ENCODE measurements at regions not wholly inside any gene's neighbourhood (a gene's known extent, or its start where the extent isn't known, plus 50 kb on each side); places are given as distances from the start of the nearest gene placed in this dataset.

GRCh38 chr14:76669770-76670169, 91.5 kb upstream of the VASH1 start:
- no peak for DNase-seq

GRCh38 chr14:76672123-76672522, 89.1 kb upstream of the VASH1 start:
- DNase-seq = no peak

DNA sequence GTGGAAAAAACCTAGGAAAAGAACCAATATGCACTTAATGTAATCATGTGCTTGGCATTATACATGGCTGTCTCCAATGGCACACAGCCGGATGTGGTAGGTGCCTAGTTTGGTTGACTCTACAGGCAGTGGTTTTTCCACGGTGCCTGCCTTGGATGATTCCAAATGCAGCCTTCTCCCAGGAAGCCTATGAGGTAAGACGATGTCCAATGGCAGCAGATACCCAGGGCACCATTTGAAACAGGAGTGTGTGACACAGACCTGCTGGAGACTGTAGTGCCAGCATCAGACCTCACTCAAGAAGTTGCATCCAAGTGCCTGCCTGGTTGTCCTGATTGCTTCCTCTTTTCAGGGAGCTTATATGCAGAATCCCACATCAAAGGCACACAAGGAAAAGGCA, 88.0 kb upstream of the VASH1 start:
- no peak for DNase-seq

DNA sequence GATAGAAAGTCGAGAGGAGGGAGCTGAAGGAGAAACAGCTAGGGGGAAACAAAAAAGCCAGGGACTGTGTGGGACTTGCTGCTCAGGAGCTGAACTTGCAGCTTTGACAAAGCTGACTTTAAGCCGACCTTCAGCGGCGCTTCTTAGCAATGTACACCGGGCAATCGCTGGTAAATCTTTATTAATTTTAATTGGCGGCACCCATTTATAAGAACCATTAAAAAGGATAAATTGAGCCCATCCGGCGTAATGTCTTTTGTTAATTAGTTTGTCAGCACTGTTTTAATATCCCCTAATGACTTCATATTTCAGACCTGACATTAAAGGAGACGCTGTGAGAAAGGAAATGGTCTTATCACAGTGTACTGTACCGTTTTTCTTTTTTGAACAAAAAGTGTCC, 86.2 kb upstream of the VASH1 start:
- DNase-seq = no peak

GRCh38 chr14:76676539-76676938, 84.7 kb upstream of the VASH1 start:
- DNase-seq = no peak

- DNase-seq = no peak
Observed at GRCh38 chr14:76677534-76678145, 83.6 kb upstream of the VASH1 start.

DNA sequence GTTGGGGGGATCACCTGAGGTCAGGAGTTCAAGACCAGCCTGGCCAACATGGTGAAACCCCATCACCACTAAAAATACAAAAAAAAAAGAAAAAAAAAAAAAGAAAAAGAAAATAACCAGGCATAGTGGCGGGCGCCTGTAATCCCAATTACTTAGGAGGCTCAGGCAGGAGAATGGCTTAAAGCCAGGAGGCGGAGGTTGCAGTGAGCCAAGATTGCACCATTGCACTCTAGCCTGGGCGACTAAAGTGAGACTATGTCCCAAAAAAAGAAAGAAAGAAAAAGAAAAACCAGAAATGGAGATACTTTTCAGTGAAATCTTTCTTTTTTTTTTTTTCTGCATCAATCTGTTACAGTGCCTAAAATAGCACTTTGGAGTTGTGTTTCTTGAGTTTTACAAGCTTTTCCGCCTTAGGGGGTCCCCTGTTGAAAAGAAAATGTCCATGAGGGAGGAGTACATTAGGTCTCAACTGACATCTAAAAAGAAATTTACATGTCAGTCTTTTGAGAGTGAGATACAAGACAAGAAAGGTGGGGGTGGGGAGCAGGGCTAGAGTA, 82.9 kb upstream of the VASH1 start:
- DNase-seq = no peak

DNA sequence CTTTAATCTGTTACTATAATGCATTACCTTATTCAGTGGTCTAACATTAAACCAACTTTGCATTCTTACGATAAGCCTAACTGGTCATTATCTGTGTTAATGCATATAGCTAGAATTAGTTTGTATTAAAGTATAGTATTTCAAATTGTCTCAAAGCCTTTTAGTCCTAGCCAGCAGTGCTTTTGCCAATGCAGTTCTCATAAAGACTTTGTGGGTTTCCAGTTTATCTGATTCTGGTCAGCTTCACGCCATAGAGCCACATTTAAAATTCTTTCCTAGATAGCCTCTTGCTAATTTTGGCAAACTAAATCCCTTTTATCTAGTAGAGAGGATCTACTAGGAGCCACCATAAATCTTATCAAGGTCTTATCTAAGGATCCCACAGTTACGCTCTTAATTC, 78.9 kb upstream of the VASH1 start:
- DNase-seq = no peak

DNA sequence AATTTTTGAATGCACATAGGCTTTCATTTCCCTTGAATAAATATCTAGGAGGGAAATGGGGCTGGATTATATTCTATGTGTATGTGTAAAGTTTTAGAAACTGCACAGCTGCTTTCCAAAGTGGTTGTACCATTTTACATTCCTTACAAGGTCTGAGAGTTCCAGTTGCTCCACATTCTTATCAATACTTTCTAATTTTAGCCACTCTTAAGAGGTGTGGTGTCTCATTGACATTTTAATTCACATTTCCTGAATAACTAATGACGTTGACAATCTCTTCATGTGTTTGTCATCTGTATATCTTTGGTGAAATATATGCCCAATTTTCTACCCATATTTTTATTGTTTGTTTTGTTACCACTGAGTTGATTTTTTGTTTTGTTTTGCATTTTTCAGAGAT, 74.6 kb upstream of the VASH1 start:
- DNase-seq = no peak

- DNase-seq = no peak
Observed at GRCh38 chr14:76687611-76688382, 73.5 kb upstream of the VASH1 start.

GRCh38 chr14:76688383-76688671, 72.9 kb upstream of the VASH1 start:
- DNase-seq = no peak

- DNase-seq = no peak
Observed at GRCh38 chr14:76690502-76691105, 70.7 kb upstream of the VASH1 start.

- DNase-seq = no peak
Observed at GRCh38 chr14:76694106-76694505, 67.2 kb upstream of the VASH1 start.

- no peak for DNase-seq
Observed at GRCh38 chr14:76695263-76695920, 65.9 kb upstream of the VASH1 start.

DNA sequence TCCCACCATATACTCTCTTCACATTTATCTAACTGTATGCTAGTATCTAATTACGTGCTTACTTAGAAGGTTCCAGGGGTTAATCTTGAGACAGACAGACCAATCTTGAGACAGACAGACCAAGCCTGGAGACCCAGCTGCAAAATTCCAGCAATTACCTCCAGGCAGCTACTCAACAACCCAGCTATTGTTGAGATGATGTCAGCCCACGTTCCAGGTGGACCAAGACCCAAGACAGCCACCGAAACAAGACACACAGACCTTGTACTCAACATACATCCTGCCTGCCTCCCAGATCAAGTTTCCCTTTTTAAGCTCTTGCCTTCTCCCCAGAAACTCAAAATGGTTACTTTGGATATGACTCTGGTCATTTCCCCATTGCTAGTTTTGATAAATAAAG, 64.9 kb upstream of the VASH1 start:
- DNase-seq = no peak

GRCh38 chr14:76696791-76697190, 64.5 kb upstream of the VASH1 start:
- DNase-seq = no peak

GRCh38 chr14:76697246-76697905, 63.9 kb upstream of the VASH1 start:
- DNase-seq = no peak

DNA sequence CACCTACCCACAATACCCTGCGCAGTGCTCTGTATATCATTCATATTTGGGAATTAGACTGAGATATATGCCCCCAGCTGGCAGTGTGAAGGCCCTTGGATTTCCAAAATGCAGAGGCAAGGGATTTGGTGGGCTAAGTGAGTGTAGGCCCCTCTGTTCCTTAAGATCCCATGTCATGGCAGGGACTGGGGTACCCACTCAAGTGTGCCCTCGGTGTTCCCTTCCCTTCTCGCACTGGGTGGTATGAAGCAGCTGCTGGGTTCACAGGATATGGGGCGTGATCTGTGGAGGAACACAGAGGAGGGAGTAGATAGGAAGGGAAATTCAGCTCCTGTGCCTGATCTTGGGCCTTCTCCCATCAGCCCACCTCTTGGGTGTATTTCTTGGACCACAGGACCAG, 63.1 kb upstream of the VASH1 start:
- no peak for DNase-seq

DNA sequence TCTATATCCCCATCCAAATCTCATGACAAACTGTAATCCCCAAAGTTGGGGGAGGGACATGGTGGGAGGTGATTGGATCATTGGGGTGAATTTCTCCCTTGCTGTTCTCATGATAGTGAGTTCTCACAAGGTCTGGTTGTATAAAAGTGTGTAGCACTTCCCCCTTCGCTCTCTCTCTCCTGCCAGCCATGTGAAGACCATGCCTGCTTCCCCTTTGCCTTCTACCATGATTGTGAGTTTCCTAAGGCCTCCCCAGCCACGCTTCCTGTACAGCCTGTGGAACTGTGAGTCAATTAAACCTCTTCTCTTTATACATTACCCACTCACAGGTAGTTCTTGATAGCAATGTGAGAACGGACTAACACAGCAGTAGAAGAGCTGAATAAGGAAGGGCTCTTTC, 62.6 kb upstream of the VASH1 start:
- no peak for DNase-seq

- DNase-seq = no peak
Observed at GRCh38 chr14:76699209-76699938, 61.9 kb upstream of the VASH1 start.

- no peak for DNase-seq
Observed at GRCh38 chr14:76699939-76700590, 61.2 kb upstream of the VASH1 start.

DNA sequence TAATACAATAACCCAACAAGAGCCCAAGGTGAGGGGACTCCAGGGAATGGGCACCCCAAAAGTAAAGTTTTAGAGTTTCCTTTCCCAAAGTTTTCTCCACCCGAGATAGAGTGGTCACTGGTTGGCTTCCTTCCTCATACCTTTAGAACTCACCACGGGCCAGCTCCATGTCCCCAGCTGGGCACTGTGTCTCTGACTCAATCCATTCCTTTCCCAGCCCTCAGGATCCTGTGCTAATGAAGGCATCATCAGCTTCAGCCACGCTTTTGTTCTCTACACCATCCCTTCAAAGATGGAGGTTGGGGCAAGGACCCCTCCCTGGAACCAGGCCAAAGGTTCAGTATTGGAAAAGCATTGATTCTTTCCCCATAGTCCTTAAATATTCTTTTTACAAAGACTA, 59.8 kb upstream of the VASH1 start:
- no peak for DNase-seq

Measured in CD4-positive, alpha-beta T cell treated with Interleukin-10 for 1 hour (primary cell).